Sigmoid colon (tissue), 6 donors: ENCODE measurements at regions not wholly inside any gene's neighbourhood (a gene's known extent, or its start where the extent isn't known, plus 50 kb on each side); places are given as distances from the start of the nearest gene placed in this dataset.
A peak's percentile ranks its signal among the peaks of the same experiment; 100 is the strongest.

Source experiments
- DNase-seq: peaks from one replicate; pipeline ENCODE4 v3.0.0-alpha.2; 2019
- H3K27ac ChIP-seq, 4 donors: fragments of 200-600 bp; sonication (generic); one replicate each; pipeline ENCODE4 v1.5.1; 2016 to 2019; ENCODE audit warnings: mild to moderate bottlenecking in 1 of 4
- H3K27me3 ChIP-seq, 3 donors: fragments of 200-600 bp; sonication (generic); one replicate each; pipeline ENCODE4 v1.5.1; 2019; ENCODE audit warnings: mild to moderate bottlenecking in 1 of 3
- H3K36me3 ChIP-seq, 4 donors: fragments of 200-600 bp; sonication (generic); one replicate each; pipeline ENCODE4 v1.5.1; 2016 to 2019
- H3K4me1 ChIP-seq, 4 donors: fragments of 200-600 bp; sonication (generic); one replicate each; pipeline ENCODE4 v1.5.1; 2017 to 2019
- H3K4me3 ChIP-seq, 4 donors: fragments of 200-600 bp; sonication (generic); one replicate each; pipeline ENCODE4 v1.5.1; 2017 to 2019; ENCODE audit warnings: mild to moderate bottlenecking in 2 of 4, moderate library complexity in 1 of 4
- H3K9me3 ChIP-seq, 4 donors: fragments of 200-600 bp in 3 of 4; sonication (generic) in 3 of 4; one replicate each; pipeline versions ENCODE4 v1.5.1 to v1.6.1; 2013 to 2019
- EP300 ChIP-seq, 4 donors: sonication (generic); formaldehyde crosslinking; IDR thresholded peaks; one replicate each; pipeline ENCODE4 v1.6.1; 2017; ENCODE audit warnings: antibody characterized with exemption in 4 of 4
- POLR2A ChIP-seq, 2 donors: fragments of 450-650 bp; IDR thresholded peaks; one replicate each; pipeline ENCODE4 v1.6.1; 2016; ENCODE audit warnings: antibody characterized with exemption in 2 of 2, mild to moderate bottlenecking in 2 of 2, moderate library complexity in 2 of 2
- POLR2AphosphoS5 ChIP-seq, 4 donors: sonication (generic); formaldehyde crosslinking; IDR thresholded peaks; one replicate each; pipeline ENCODE4 v1.6.1; 2017; ENCODE audit warnings: antibody characterized with exemption in 4 of 4
- WGBS, 2 donors: extraction: QIAGEN DNeasy Blood & Tissue Kit; methylation state at CpG; one replicate each; pipeline ENCODE4 v1.1.7; 2013; 5-methylcytosine and 5-hydroxymethylcytosine counted together
- intact Hi-C: fragments of 100-400 bp; cut with DNase I; formaldehyde crosslinking; loops from one replicate; pipeline ENCODE4 v1.15.1; 2023
- TF ChIP-seq, protein P1 (sequence below), 4 experiments: fragments of 450-650 bp in 3 of 4; fragments of 200-600 bp in 1 of 4; IDR thresholded peaks; one replicate each; pipeline ENCODE4 v1.5.1; 2016 to 2019; ENCODE audit warnings: antibody characterized with exemption in 4 of 4, mild to moderate bottlenecking in 3 of 4, moderate library complexity in 2 of 4
- donor health status: healthy with polysubstance abuse.
- donor health status: healthy.

- Histone ChIP-seq H3K4me1 (peaks cover 0 to 51% (median 17%) of the 10 kb centered on the region in 4 donors), H3K36me3 (no peaks in the 10 kb centered on the region), H3K27ac (peak overlapping the region in 3 of 4 donors; percentile 71 to 82 (median 80)), H3K9me3 (no peaks in the 10 kb centered on the region), H3K27me3 (no peaks in the 10 kb centered on the region), H3K4me3 (no peak overlapping the region)
- intact Hi-C loops: no loop called here
- WGBS, 2 donors: 59% methylated on average over 3 of the region's 3 CpGs
- no peak for TF ChIP-seq POLR2A (IDR thresholded peaks at IDR 0.05)
- TF ChIP-seq POLR2AphosphoS5 (IDR thresholded peaks at IDR 0.05): no peak
- TF ChIP-seq, protein P1, sequence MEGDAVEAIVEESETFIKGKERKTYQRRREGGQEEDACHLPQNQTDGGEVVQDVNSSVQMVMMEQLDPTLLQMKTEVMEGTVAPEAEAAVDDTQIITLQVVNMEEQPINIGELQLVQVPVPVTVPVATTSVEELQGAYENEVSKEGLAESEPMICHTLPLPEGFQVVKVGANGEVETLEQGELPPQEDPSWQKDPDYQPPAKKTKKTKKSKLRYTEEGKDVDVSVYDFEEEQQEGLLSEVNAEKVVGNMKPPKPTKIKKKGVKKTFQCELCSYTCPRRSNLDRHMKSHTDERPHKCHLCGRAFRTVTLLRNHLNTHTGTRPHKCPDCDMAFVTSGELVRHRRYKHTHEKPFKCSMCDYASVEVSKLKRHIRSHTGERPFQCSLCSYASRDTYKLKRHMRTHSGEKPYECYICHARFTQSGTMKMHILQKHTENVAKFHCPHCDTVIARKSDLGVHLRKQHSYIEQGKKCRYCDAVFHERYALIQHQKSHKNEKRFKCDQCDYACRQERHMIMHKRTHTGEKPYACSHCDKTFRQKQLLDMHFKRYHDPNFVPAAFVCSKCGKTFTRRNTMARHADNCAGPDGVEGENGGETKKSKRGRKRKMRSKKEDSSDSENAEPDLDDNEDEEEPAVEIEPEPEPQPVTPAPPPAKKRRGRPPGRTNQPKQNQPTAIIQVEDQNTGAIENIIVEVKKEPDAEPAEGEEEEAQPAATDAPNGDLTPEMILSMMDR (IDR thresholded peaks at IDR 0.05): no peak
- TF ChIP-seq EP300 (IDR thresholded peaks at IDR 0.05): no peak
- no peak for DNase-seq
Observed at GRCh38 chr2:66805968-66806367, 371.0 kb downstream of the MEIS1 start.

GRCh38 chr2:66813525-66813924 is 378.6 kb downstream of the MEIS1 start:
- peak overlapping the region; percentile 7 to 85 (median 80) for H3K27ac ChIP-seq
- intact Hi-C loops: loop anchor here (5.0 to 10.0 kb wide), 3 partner anchors 39 to 151 kb away; no protein-coding TSS in a partner anchor
- no peaks in the 10 kb centered on the region for H3K9me3 ChIP-seq
- 44 to 51% methylated on average over 1 of the region's 1 CpG for WGBS, 2 donors
- no peak overlapping the region for H3K4me3 ChIP-seq
- TF ChIP-seq EP300 (IDR thresholded peaks at IDR 0.05) (peak; percentile 43 to 74 (median 54)), POLR2A (IDR thresholded peaks at IDR 0.05) (no peak), POLR2AphosphoS5 (IDR thresholded peaks at IDR 0.05) (peak; percentile 23 to 56 (median 50))
- TF ChIP-seq, protein P1 (IDR thresholded peaks at IDR 0.05): no peak
- no peaks in the 10 kb centered on the region for H3K36me3 ChIP-seq
- peaks cover 0 to 47% (median 13%) of the 10 kb centered on the region in 4 donors for H3K4me1 ChIP-seq
- no peaks in the 10 kb centered on the region for H3K27me3 ChIP-seq
- DNase-seq: no peak

DNA sequence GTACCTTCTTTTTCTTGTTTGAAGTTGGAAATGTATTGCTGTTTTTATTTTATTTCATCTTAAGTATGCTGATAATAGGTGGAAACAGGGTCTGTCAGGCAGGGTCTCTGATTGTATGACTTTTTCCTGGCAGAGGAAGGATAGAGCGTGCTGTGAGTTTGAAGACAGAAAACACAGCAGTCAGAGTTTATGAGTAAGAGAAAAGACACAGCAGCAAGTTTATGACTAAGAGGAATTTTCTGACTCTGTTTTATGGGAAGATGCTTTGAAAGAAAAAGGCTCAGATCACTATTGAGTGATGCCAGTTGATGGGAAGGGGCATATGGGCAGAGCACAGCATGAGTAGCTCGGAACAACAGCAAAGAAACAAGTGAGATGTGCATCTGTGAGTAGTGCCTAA is 379.1 kb downstream of the MEIS1 start:
- Histone ChIP-seq H3K27ac (peak overlapping the region; percentile 7 to 85 (median 80)), H3K4me1 (peaks cover 0 to 42% (median 13%) of the 10 kb centered on the region in 4 donors), H3K36me3 (no peaks in the 10 kb centered on the region), H3K27me3 (no peaks in the 10 kb centered on the region), H3K9me3 (no peaks in the 10 kb centered on the region), H3K4me3 (no peak overlapping the region)
- no peak for DNase-seq
- TF ChIP-seq EP300 (IDR thresholded peaks at IDR 0.05) (peak in 1 of 4 donors; percentile 22), POLR2AphosphoS5 (IDR thresholded peaks at IDR 0.05) (peak in 1 of 4 donors; percentile 2), POLR2A (IDR thresholded peaks at IDR 0.05) (no peak)
- TF ChIP-seq, protein P1 (IDR thresholded peaks at IDR 0.05): no peak
- 56 to 70% methylated on average over 2 of the region's 2 CpGs for WGBS, 2 donors
- intact Hi-C loops: loop anchor here (5.0 to 10.0 kb wide), 3 partner anchors 38 to 151 kb away; no protein-coding TSS in a partner anchor

GRCh38 chr2:66814916-66815315 is 380.0 kb downstream of the MEIS1 start:
- Histone ChIP-seq H3K4me1 (peaks cover 0 to 35% (median 10%) of the 10 kb centered on the region in 4 donors), H3K4me3 (no peak overlapping the region), H3K27me3 (no peaks in the 10 kb centered on the region), H3K27ac (peak overlapping the region in 3 of 4 donors; percentile 77 to 85 (median 82)), H3K9me3 (no peaks in the 10 kb centered on the region), H3K36me3 (no peaks in the 10 kb centered on the region)
- no peak for DNase-seq
- TF ChIP-seq POLR2AphosphoS5 (IDR thresholded peaks at IDR 0.05): no peak
- TF ChIP-seq, protein P1 (IDR thresholded peaks at IDR 0.05): no peak
- no peak for TF ChIP-seq POLR2A (IDR thresholded peaks at IDR 0.05)
- no peak for TF ChIP-seq EP300 (IDR thresholded peaks at IDR 0.05)
- intact Hi-C loops: loop anchor here (5.0 to 10.0 kb wide), 3 partner anchors 37 to 150 kb away; no protein-coding TSS in a partner anchor
- WGBS, 2 donors: 57 to 80% methylated on average over 1 of the region's 1 CpG
